HG03135 (cell line): ENCODE measurements at regions not wholly inside any gene's neighbourhood (a gene's known extent, or its start where the extent isn't known, plus 50 kb on each side); places are given as distances from the start of the nearest gene placed in this dataset.
"Not testable (repeated sequence)": the region's sequence is repeated elsewhere in the genome, so short reads cannot be mapped to it uniquely, and the experiment has no call there.

Source experiments
- ATAC-seq: cut with Tn5 transposase; IDR thresholded peaks from one replicate; pipeline ENCODE4 v1.9.1; 2021; ENCODE audit warnings: mild to moderate bottlenecking, moderate library complexity; ENCODE audit not compliant: unreplicated experiment

DNA sequence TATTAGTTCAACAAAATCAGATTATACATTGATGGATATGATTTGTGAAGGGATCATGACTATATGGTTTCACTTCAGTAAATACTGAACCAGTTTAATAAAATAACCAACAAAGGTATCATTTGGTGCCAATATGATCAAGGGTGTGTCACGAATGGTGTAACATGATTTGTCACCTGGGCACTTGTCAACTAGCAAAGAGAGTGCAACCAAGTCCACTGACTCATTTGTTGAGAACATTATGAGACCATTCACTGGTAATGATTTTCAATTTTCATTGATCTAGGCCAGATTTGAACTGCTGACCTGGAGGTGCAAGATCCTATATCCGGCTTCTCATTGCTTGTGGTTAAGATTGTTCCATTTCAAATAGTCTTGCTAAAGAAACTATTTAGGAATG, 1037.9 kb downstream of the ROBO2 start:
- ATAC-seq, result no peak

DNA sequence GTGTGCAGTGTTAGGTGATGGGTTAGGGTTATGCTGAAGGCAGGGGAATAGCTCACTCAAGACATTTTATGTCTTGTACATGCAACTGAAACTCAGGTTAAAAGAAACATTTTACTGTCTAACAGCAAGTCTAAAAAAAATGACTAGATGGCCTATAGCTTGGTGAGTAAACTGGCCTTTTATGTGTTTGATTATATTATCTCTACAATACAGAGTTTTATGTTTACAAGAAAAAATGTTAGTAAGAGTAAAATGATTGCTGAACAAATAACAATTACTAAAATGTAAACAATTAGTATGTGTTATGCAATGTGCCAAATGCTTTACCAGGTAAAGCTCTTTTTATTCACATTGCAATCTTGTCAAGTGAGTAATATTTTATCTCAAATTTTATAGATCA, 1039.6 kb downstream of the ROBO2 start:
- ATAC-seq, result no peak

DNA sequence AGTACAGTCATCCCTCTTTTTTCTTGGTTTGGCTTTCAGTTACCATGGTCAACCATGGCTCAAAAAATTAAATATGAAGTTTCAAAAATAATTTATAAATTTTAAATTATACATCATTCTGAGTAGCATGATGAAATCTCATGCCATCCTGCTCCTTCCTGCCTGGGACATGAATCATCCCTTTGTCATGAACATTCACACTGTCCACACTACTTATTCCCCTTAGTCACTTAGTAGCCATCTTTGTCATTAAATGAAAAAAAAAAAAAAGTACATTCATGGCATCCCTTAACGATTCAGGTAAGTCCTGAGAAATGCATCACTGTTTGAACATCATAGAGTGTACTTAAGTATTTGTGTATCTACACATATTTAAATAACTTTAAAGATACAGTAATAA, 1046.3 kb downstream of the ROBO2 start:
- no peak for ATAC-seq

DNA sequence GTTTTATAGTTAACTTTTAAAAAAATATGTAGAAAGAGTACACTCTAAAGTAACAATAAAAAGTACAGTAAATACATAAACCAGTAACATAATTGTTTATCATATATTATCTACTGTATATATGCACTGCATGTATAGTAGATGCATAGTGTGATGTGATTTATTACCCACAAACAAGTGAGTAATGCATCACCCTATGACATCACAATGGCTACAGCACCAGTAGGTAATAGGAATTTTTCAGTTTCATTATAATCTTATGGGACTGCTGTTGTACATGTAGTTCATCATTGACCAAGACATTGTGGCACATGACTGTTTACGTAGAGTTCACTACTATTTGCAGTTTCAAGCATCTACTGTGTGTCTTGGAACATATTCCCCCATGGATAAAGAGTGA, 1047.2 kb downstream of the ROBO2 start:
- no peak for ATAC-seq

DNA sequence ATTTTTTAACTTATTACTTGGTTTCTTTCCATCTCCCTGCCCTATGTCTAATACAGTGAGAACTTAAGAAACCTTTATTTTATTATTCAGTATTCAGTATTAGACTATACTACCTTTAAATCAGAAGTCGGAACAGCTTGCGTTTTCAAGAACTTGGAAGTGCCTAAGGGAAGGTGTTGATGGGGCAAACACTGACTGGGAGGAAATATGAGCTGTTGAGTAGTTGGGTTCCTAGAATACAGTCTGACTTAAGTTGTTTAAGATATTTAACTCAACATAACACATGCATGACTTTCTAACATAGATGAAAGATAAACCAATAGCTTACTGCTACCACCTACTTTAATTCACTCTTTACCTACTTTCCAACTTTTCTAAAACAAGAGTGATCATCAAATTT, 1048.1 kb downstream of the ROBO2 start:
- no peak for ATAC-seq

DNA sequence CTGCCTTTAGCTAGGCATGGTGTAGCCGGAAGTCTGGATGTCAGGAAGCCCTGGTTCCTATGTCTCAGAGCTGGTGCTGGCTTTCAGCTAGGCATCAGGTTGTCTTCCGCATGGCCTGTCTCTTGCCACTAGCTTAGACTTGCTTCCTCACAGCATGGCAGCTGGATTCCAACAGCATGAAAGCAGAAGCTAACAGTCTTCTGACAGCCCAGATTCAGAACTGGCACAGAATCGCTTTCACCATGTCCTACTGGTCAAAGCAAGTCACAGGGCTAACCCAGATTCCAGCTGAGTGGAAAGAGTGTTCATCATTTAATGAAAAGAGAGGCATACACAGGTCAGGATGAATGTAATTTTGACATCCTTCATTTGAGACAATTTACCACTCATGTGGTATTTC, 1050.5 kb downstream of the ROBO2 start:
- ATAC-seq, result no peak

DNA sequence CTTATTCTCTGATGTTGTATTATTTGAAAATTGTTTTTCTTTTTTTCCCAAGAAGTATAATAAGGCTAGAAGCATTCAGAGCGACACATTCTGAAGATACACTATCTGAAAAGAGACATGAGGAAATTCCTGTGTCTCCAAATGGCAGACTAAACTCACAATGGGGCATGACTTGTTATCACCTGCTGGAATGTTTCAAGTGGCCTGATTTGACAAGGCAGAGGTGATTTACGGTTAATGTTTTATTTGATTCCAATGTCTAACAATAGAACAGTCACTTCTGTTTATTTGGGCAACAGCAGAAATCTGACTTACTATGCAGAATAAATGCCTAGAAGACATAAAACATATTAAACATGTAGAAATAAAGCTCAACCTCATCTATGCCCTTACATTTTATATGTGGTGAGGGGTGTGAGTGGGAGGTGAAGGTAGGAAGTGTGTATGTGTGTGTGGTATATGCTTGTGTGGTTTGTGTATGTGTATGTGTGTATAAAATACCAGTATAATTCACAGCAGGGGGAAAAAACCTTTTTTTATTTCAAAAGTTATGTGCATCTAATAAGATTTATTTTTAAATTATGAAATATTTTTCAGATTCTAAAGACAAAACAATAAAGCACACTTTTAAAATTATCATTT, 1051.7 kb downstream of the ROBO2 start:
- ATAC-seq, result no peak

DNA sequence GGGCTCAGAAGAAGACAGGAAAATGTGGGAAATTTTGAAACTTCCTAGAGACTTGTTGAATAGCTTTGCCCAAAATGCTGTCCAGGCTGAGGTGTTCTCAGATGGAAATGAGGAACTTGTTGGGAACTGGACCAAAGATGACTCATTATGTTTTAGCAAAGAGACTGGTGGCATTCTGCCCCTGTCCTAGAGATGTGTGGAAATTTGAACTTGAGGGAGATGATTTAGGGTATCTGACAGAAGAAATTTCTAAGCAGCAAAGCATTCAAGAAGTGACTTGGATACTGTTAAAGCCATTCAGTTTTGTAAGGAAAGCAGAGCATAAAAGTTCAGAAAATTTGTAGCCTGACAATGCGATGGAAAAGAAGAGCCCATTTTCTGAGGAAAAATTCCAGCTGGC, 1052.7 kb downstream of the ROBO2 start:
- not testable (repeated sequence) for ATAC-seq

DNA sequence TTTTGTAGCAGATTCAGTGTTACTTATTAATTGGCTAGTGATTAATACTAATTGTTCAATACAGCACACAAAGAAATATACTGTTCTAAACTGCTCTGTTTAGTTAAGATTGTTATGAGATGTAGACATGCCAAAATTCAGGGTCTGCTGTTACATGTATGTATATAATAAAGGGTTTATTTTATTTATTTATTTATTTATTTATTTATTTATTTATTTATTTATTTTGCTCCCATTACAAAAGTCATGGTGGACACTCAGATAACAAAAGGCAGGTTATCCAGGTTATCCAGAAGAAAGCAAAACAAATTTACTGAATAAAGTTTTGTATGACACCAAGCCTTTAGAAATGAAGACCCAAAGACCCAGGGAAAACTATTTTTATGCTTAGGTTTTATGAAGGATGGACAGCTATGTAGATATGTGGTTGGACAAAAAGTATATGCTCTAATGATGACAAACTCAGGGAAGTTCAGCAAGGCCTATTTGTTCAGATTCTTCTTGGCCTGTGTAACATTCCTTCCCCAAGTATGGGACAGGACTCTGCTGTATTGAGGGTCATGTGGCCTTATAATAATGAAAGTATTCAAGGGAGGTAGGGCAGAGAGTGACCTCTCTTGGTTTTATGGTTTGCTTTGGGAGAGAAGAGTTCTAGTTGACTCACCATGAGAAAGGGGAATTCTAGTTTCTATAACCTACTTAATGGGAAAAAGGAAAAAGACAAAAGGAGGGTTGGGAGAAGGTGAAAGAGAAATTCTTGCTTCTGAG, 1056.8 kb downstream of the ROBO2 start:
- no peak for ATAC-seq

DNA sequence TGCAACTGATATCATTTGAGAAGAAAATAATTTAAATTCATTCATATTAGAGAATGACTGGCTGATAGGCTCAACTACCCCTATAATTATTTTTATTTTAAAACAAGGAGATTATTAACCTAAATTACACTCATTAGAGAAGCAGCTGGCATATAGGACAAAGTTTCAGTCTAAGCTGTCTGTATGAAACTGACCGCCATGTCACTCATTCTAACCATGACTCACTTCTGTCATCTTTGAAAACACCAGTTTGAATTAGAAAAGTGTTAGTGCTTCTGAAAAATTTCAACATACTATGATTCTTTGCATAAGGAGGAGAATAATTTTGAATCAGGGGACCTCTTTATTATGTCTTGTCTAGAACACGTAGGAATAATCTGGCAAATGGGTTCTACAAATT, 1058.5 kb downstream of the ROBO2 start:
- no peak for ATAC-seq

DNA sequence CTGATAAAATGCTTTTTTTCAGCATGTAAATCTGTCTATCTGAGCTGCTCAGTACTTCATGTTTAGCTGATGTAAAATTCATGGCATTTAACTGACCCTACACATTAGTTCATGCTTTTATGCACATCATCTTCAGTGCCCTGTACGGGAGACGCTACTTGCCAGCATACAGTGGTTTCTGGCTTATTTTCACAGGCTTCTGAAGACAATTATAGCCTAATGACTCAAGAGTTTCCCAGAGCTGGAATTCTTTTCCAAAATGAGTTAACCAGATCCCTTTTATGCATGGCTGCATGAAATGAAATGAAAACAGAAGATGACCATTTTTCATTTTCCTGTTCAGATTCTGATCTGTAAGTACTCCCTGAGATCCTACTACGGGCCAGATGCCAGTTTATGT, 1061.5 kb downstream of the ROBO2 start:
- no peak for ATAC-seq

DNA sequence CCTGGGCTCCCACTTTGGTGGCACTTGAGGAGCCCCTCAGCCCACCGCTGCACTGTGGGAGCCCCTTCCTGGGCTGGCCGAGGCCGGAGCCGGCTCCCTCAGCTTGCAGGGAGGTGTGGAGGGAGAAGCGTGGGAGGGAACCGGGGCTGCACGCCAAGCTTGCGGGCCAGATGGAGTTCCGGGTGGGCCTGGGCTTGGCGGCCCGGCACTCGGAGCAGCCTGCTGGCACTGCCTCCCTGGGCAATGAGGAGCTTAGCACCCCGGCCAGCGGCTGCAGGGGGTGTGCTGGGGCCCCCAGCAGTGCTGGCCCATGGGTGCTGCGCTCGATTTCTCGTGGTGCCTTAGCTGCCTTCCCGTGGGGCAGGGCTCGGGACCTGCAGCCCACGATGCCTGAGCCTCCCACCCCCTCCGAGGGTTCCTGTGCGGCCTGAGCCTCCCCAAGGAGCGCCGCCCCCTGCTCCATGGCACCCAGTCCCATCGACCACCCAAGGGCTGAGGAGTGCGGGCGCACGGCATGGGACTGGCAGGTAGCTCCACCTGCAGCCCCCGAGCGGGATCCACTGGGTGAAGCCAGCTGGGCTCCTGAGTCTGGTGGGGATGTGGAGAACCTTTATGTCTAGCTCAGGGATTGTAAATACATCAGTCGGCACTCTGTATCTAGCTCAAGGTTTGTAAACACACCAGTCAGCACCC, 1068.5 kb downstream of the ROBO2 start:
- ATAC-seq, result not testable (repeated sequence)

DNA sequence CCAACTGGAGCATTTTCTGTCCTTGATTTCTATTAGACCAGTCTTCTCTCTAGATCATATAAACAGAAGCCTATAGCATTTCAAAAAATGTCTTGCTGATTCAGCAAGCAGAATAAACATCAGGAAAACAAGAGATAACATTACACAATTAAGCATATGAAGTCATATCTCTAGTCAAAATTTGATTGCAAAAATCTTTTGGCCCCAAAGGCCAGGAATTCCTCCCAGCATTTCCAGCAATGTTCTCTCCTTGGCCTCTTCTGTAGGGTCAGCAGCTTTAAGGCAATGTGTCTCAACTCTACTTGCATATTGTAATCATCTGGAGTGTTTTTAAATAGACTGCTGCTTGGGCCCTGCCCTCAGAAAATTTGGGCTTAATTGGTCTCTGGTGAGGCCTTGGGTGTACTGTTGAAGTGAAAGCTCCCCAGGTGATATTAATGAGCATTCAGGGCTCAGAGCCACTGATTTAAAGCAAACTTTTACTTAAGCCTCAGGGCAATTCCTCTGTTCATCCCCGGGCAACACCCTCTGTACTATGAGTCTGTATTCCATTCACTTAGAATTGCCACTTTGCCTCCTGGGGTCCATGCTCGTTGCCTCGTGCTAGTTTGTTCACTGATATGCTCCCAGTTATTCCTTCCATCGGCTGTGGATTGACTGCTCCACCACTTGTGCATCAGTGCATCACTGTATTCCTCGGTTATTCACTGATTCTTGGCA, 1072.6 kb downstream of the ROBO2 start:
- no peak for ATAC-seq

DNA sequence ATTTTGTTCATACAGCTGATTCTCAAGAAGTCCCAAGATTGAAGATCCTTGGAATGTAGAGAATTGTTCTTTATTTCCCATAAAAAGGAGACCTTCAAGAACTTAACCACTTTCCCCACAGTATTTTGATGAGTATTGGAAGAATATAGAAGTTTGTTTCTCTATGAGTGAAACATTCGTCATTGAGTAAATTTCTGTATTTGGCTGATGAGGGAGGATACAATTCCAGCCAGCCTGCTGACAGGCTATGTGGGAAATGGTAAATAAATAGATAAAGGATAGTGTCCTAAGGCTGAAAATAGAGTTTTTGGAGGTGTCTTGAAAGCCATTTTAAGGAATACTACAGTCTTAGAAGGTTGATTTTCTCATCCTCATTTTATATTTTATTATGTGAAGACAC, 1076.1 kb downstream of the ROBO2 start:
- ATAC-seq, result no peak

DNA sequence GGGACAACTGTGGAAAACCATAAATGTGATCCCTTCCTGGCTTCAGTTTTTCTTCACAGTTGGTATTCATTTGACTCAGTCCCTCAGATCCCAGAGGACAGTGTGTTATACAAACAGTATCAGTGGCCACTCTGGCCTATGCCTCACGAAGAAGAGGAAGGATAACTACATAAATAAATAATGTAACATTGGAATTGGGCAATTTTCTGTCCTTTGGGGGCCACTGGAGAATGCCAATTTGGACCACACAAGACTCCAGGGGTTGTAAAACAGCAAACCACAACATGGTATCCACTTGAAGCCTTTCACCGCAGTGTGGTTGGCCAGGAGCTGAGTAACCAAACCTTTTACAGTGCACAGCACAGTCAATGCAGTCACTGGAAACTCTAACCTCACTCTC, 1077.0 kb downstream of the ROBO2 start:
- no peak for ATAC-seq

DNA sequence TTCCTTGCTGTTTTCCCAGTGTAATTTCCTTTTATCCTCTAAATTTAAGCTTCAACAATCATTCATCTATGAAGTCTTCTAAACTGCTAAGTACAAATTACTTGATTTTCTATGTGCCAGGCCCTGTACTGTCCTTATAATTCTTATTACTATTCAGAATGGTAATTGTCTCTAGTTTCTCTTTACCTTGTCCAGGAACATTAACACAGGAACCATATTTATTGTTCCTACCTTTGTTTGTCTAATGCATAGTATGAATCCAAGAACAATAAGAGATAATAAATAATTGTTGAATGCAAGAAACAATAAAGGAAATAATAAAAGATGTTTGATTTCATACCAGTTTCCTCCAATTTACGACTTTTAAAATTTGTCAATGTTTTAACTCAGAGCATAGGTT, 1083.2 kb downstream of the ROBO2 start:
- ATAC-seq, result no peak

DNA sequence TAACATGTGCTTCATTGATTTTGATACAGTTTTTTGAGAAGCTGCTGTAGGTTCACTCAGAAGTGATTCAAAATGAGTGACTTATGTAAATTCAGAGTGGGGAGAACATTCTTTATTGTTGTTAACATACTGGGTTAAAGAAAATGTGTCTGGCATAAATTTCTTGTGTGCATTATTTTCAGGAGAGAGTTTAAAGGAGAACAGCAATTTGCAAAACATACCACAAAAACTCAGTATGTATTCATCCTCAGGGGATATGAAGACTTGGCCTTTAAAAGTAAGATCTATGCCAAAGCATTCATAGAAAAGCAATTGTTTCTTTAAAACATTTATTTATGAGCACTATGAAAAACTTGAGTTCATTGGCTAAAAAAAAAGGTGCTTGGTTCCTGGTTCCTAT, 1089.8 kb downstream of the ROBO2 start:
- no peak for ATAC-seq

DNA sequence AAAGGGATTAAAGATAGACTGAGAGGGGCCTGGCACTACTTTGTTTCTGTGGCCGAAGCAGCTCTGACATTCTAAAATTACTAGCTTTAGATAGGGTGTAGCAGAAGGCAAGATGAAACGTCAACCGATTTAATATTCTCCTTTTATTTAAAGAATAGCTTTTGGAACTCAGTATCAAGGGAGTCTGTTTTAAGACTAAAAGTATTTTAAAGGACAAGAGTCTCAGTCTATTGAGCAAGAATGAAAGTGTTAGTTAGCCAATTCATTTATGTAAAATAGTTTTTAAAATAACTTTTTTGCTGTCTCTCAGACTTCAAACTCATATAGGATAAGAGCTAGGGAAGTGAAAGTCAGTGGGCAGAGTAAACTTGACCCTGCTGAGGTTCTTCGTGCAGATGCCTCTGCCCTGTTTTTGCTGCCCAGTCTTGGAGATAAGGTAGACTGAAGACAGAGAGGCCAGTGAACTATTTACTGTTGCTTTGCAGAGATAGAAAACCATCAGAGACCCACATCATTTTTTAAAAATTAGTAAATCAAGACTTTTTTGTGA, 1090.9 kb downstream of the ROBO2 start:
- no peak for ATAC-seq

DNA sequence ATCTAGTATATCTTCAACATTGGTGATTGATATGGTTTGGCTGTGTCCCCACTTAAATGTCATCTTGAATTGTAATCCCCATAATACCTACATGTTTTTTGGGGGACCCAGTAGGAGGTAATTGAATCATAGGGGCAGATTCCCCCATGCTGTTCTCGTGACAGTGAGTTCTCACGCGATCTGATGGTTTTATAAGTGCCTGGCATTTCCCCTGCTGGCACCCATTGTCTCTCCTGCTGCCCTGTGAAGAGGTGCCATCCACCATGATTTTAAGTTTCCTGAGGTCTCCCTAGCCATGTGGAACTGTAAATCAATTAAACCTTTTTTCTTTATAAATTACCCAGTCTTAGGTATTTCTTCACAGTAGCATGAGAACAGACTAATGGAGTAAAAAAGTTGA, 1094.6 kb downstream of the ROBO2 start:
- ATAC-seq, result no peak

DNA sequence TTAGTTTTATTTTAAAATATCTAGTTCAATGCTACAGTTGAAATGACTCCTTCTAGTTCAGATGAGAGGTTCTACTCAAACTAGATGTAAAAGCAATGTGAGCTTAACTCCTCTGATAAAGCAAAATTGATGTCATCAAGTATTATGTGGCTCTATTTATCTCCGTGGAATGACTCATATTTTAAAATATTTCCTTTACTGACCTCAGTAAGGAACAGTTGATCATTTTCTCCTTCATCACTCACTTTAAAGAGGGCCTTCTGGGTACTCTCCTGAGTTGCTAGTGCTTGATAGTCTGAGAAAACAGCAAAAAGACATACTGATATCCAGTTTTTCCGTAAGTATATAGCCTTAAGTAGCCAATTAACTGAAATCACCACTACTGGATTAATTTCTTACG, 1099.3 kb downstream of the ROBO2 start:
- ATAC-seq, result no peak

DNA sequence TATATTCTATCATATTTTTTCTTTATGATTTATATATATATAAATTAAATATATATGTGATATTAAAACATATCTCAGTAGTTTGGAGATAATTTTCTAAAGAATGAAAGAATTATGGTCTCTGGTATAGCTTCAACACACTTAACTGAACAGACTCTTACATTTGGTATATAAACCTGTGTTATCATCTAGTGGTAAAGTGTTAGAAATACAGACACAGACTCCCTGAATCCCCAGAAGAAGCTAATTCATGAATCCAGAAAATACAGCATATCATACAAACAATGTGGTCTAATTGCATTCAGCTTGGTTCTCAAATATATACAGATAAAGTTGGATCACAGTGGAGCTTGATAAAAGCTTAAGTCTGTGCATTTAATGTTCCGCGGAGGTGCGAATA, 1100.4 kb downstream of the ROBO2 start:
- ATAC-seq, result no peak
